H1 (cell line): ENCODE measurements at regions not wholly inside any gene's neighbourhood (a gene's known extent, or its start where the extent isn't known, plus 50 kb on each side); places are given as distances from the start of the nearest gene placed in this dataset.

Experiments
- CTCF ChIA-PET: fragments of 300-600 bp; sonication (Branson Sonifier 250); formaldehyde crosslinking; loops from one replicate; lab custom pipeline; 2021; ENCODE audit not compliant: partially characterized antibody; lab: Charles Lee
- POLR2A ChIA-PET: fragments of 300-600 bp; sonication (Branson Sonifier 250); formaldehyde crosslinking; loops from one replicate; lab custom pipeline; 2021; ENCODE audit warnings: inconsistent platforms; ENCODE audit not compliant: partially characterized antibody; lab: Charles Lee
- DNase-seq, 2 experiments: peaks; one replicate each; pipeline versions ENCODE4 v3.0.0 to v3.0.0-alpha.2; 2010 to 2022; ENCODE audit warnings: low spot score in 2 of 2, low read depth in 1 of 2, mixed read lengths in 1 of 2
- FAIRE-seq: peaks from 2 replicates; lab custom pipeline; 2011; peaks lifted over from hg19 to GRCh38; lab: Jason Lieb, UNC
- H2AFZ ChIP-seq: 2 replicates; pipeline ENCODE4 v1.8.1; 2012; ENCODE audit warnings: low read length, inconsistent platforms
- H2AK5ac ChIP-seq: 2 replicates; pipeline ENCODE4 v1.6.1; 2013; ENCODE audit warnings: low read depth, low read length
- H2BK120ac ChIP-seq: replicated peaks from 2 replicates; pipeline ENCODE3; 2013; ENCODE audit warnings: low read depth, low read length, inconsistent platforms
- H2BK12ac ChIP-seq: 2 replicates; pipeline ENCODE4 v1.6.1; 2013; ENCODE audit warnings: low read depth, low read length
- H2BK15ac ChIP-seq: 2 replicates; pipeline ENCODE4 v1.6.1; 2013; ENCODE audit warnings: low read length
- H2BK20ac ChIP-seq: 2 replicates; pipeline ENCODE4 v1.6.1; 2013; ENCODE audit warnings: low read length
- H2BK5ac ChIP-seq: 2 replicates; pipeline ENCODE4 v1.6.1; 2013; ENCODE audit warnings: low read depth, low read length
- H3K14ac ChIP-seq: 2 replicates; pipeline ENCODE4 v1.6.1; 2013; ENCODE audit warnings: inconsistent platforms; ENCODE audit not compliant: insufficient read length
- H3K18ac ChIP-seq: 2 replicates; pipeline ENCODE4 v1.6.1; 2013; ENCODE audit warnings: low read length; ENCODE audit errors: extremely low read depth
- H3K23ac ChIP-seq: 2 replicates; pipeline ENCODE4 v1.6.1; 2013; ENCODE audit warnings: inconsistent platforms; ENCODE audit not compliant: insufficient read length
- H3K23me2 ChIP-seq: 2 replicates; pipeline ENCODE4 v1.6.1; 2013; ENCODE audit warnings: low read depth, low read length
- H3K27ac ChIP-seq: 2 replicates; pipeline ENCODE4 v1.6.1; 2011; ENCODE audit warnings: low read depth, low read length, inconsistent platforms
- H3K27me3 ChIP-seq, 4 experiments: replicated peaks in 1 of 4; 1 replicate in 1 of 4; 2 replicates in 3 of 4; pipeline versions ENCODE4 v1.6.1 to v1.8.1; 2011 to 2013; ENCODE audit warnings: low read length in 3 of 4, mild to moderate bottlenecking in 3 of 4, inconsistent platforms in 2 of 4, mixed read lengths in 2 of 4, moderate library complexity in 1 of 4; ENCODE audit not compliant: control insufficient read depth in 3 of 4, insufficient read depth in 3 of 4; ENCODE audit errors: extremely low read depth in 1 of 4
- H3K36me3 ChIP-seq, 4 experiments: 2 replicates each; pipeline versions ENCODE4 v1.6.1 to v1.8.1; 2011 to 2013; ENCODE audit warnings: mild to moderate bottlenecking in 4 of 4, low read length in 3 of 4, moderate library complexity in 2 of 4, control low read depth in 1 of 4, inconsistent platforms in 1 of 4; ENCODE audit not compliant: insufficient read depth in 4 of 4, control insufficient read depth in 2 of 4
- H3K4ac ChIP-seq: replicated peaks from 2 replicates; pipeline ENCODE3; 2013; ENCODE audit warnings: low read length, low read depth, mixed read lengths, inconsistent platforms; ENCODE audit not compliant: insufficient read length
- H3K4me1 ChIP-seq, 4 experiments: replicated peaks in 1 of 4; 1 replicate in 1 of 4; 2 replicates in 3 of 4; pipeline versions ENCODE4 v1.6.1 to v1.8.1; 2011 to 2013; ENCODE audit warnings: low read length in 3 of 4, inconsistent platforms in 2 of 4, mixed read lengths in 1 of 4; ENCODE audit not compliant: insufficient read depth in 4 of 4, control insufficient read depth in 3 of 4
- H3K4me2 ChIP-seq, 2 experiments: 2 replicates each; pipeline versions ENCODE4 v1.6.1 to v1.8.1; 2011 to 2013; ENCODE audit warnings: low read depth in 2 of 2, low read length in 2 of 2, control low read depth in 1 of 2, inconsistent platforms in 1 of 2, mild to moderate bottlenecking in 1 of 2; ENCODE audit not compliant: insufficient read depth in 1 of 2
- H3K4me3 ChIP-seq, 4 experiments: fragments of 200-600, 300-600 bp in 1 of 4; sonication (generic), shearing (Covaris generic), sonication (Bioruptor Twin) in 1 of 4; 2 replicates each; pipeline versions ENCODE4 v1.5.1 to v1.8.1; 2011 to 2016; ENCODE audit warnings: low read length in 4 of 4, low read depth in 3 of 4, control low read depth in 2 of 4, inconsistent platforms in 2 of 4, mild to moderate bottlenecking in 2 of 4, mixed read lengths in 1 of 4, moderate library complexity in 1 of 4; ENCODE audit not compliant: insufficient read depth in 2 of 4; ENCODE audit errors: extremely low read depth in 1 of 4
- H3K56ac ChIP-seq: replicated peaks from 2 replicates; pipeline ENCODE3; 2013; ENCODE audit warnings: low read depth, mild to moderate bottlenecking, mixed read lengths, low read length, inconsistent platforms; ENCODE audit not compliant: insufficient read length
- H3K79me1 ChIP-seq: 2 replicates; pipeline ENCODE4 v1.6.1; 2013; ENCODE audit warnings: low read depth, low read length, control low read depth
- H3K79me2 ChIP-seq, 2 experiments: 2 replicates each; pipeline versions ENCODE4 v1.6.1 to v1.8.1; 2012 to 2013; ENCODE audit warnings: low read length in 2 of 2, mild to moderate bottlenecking in 2 of 2, inconsistent platforms in 1 of 2; ENCODE audit not compliant: insufficient read depth in 2 of 2, control insufficient read depth in 1 of 2
- H3K9ac ChIP-seq, 4 experiments: replicated peaks in 1 of 4; 1 replicate in 1 of 4; 2 replicates in 3 of 4; pipeline versions ENCODE4 v1.6.1 to v1.8.1; 2011 to 2013; ENCODE audit warnings: low read depth in 3 of 4, low read length in 3 of 4, control low read depth in 2 of 4, mild to moderate bottlenecking in 2 of 4, moderate library complexity in 2 of 4, inconsistent platforms in 1 of 4; ENCODE audit errors: extremely low read depth in 1 of 4
- H3K9me3 ChIP-seq, 2 experiments: 2 replicates each; pipeline versions ENCODE4 v1.6.1 to v1.8.1; 2012 to 2013; ENCODE audit warnings: mild to moderate bottlenecking in 2 of 2, moderate library complexity in 2 of 2, control low read depth in 1 of 2, inconsistent platforms in 1 of 2, low read depth in 1 of 2, low read length in 1 of 2, mixed read lengths in 1 of 2; ENCODE audit not compliant: insufficient read depth in 2 of 2
- H4K20me1 ChIP-seq, 2 experiments: replicated peaks in 1 of 2; 2 replicates each; pipeline versions ENCODE3 to v1.8.1; 2011 to 2013; ENCODE audit warnings: inconsistent platforms in 2 of 2, low read length in 2 of 2, mild to moderate bottlenecking in 1 of 2; ENCODE audit not compliant: insufficient read depth in 2 of 2, control insufficient read depth in 1 of 2
- H4K5ac ChIP-seq: 2 replicates; pipeline ENCODE4 v1.6.1; 2013; ENCODE audit warnings: low read length, low read depth, mixed read lengths, inconsistent platforms; ENCODE audit not compliant: insufficient read length
- H4K8ac ChIP-seq: 2 replicates; pipeline ENCODE4 v1.8.0; 2013; ENCODE audit warnings: mild to moderate bottlenecking, moderate library complexity, low read length, inconsistent platforms; ENCODE audit not compliant: insufficient read depth; ENCODE audit errors: extremely low read depth
- H4K91ac ChIP-seq: replicated peaks from 2 replicates; pipeline ENCODE3; 2013; ENCODE audit warnings: low read length, mixed read lengths, inconsistent platforms; ENCODE audit not compliant: insufficient read length
- NANOG ChIP-seq: IDR thresholded peaks from 2 replicates; pipeline ENCODE4 v1.6.1; 2011; ENCODE audit warnings: low read length, low read depth, mild to moderate bottlenecking, inconsistent platforms; ENCODE audit not compliant: insufficient read depth, poor library complexity, severe bottlenecking
- POLR2A ChIP-seq, 2 experiments: IDR thresholded peaks; 1 replicate in 1 of 2; 2 replicates in 1 of 2; pipeline ENCODE4 v1.6.1; 2011; ENCODE audit warnings: low read depth in 2 of 2, low read length in 2 of 2, mild to moderate bottlenecking in 2 of 2; ENCODE audit errors: control extremely low read depth in 1 of 2
- POLR2AphosphoS5 ChIP-seq: IDR thresholded peaks from 2 replicates; pipeline ENCODE4 v1.6.1; 2011; ENCODE audit warnings: low read depth, low read length
- WGBS, 2 experiments: shearing (Covaris generic) in 1 of 2; methylation state at CpG; one replicate each; pipeline versions ENCODE4 v1.1.6 to v1.1.7; 2013 to 2015; ENCODE audit warnings: low lambda C conversion rate in 2 of 2, mixed read lengths in 2 of 2, inconsistent platforms in 1 of 2, low coverage in 1 of 2, missing lambda C conversion rate in 1 of 2; ENCODE audit not compliant: insufficient replicate concordance in 2 of 2, insufficient coverage in 1 of 2, insufficient read length in 1 of 2; ENCODE audit errors: extremely low coverage in 1 of 2, missing lambda C conversion rate in 1 of 2; 5-methylcytosine and 5-hydroxymethylcytosine counted together

DNA sequence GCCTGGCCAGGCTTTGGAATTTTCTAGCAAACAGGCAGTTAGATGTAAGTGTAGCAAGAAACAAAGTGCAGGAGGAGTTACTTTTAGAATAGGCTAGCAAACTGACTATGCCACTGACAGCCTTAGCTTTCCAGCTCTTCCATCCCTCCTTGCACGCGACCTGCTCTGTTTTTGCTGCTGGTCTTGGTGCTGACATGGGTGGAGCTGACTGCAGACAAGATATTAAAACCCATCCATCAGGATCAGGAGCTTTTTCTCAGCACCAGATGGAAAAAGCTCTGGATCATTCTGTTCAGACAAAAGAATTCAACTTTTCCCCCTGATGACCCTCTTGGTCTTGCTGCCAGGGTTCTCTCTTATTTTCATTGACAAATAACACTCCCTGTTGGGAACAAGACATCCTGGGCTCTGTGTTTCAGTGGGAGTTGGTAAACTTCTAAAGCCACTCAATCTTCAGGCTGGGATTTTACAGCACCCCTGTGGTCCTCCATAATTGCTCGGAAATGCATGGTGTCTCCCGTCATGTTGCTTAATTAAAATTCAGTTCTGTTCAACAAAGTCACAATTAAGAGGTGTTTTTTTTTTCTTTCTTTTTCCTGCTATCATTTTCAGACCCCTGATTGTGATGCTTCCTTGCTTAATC, 240.0 kb upstream of the LARGE1 start:
- no peak overlapping the region for H4K8ac ChIP-seq
- H3K4me1 ChIP-seq, result peaks cover 0 to 8% (median 1%) of the 10 kb centered on the region in 4 experiments; a peak in 3 of 7 replicates
- no peaks in the 10 kb centered on the region for H3K79me2 ChIP-seq
- no peak overlapping the region for H4K91ac ChIP-seq
- H3K9ac ChIP-seq, result no peak overlapping the region
- H3K4ac ChIP-seq, result no peak overlapping the region
- no peaks in the 10 kb centered on the region for H3K36me3 ChIP-seq
- H4K20me1 ChIP-seq, result peaks cover 0 to 2% of the 10 kb centered on the region in 2 experiments
- ChIA-PET CTCF (no interaction called here), POLR2A (no interaction called here)
- no peak overlapping the region for H2BK15ac ChIP-seq
- H3K56ac ChIP-seq, result no peak overlapping the region
- H3K27ac ChIP-seq, result no peak overlapping the region
- no peak overlapping the region for H2BK120ac ChIP-seq
- no peak overlapping the region for H3K14ac ChIP-seq
- H3K18ac ChIP-seq, result no peak overlapping the region
- H3K27me3 ChIP-seq, result peaks cover 0 to 4% (median 0%) of the 10 kb centered on the region in 4 experiments; a peak in 2 of 7 replicates
- no peak overlapping the region; the same call in 1 of the 2 replicates for H2BK12ac ChIP-seq
- 44% methylated on average over 4 of the region's 4 CpGs; no CpG with 5 or more reads in 1 of the 2 experiments for WGBS, 2 experiments
- no peak overlapping the region for H2BK5ac ChIP-seq
- no peak for DNase-seq
- FAIRE-seq, result peak; percentile 45
- H2AK5ac ChIP-seq, result no peak overlapping the region
- no peaks in the 10 kb centered on the region for H3K9me3 ChIP-seq
- no peak overlapping the region for H4K5ac ChIP-seq
- H3K4me2 ChIP-seq, result peak overlapping the region in 1 of 2 experiments; percentile 38; a peak in 1 of 4 replicates
- no peak overlapping the region for H3K4me3 ChIP-seq
- H2AFZ ChIP-seq, result no peak overlapping the region
- H3K79me1 ChIP-seq, result no peaks in the 10 kb centered on the region
- no peaks in the 10 kb centered on the region for H3K23me2 ChIP-seq
- H2BK20ac ChIP-seq, result no peak overlapping the region
- no peak overlapping the region for H3K23ac ChIP-seq
- TF ChIP-seq POLR2A (IDR thresholded peaks at IDR 0.05; ENCODE audit: control extremely low read depth in 1 of 2, low read depth in 2 of 2, low read length in 2 of 2) (no peak), POLR2AphosphoS5 (no peak), NANOG (peak; percentile 32)
